Breast epithelium (tissue), 4 donors: ENCODE measurements at regions not wholly inside any gene's neighbourhood (a gene's known extent, or its start where the extent isn't known, plus 50 kb on each side); places are given as distances from the start of the nearest gene placed in this dataset.

ENCODE experiments used
- DNase-seq, 2 donors: peaks; one replicate each; pipeline ENCODE4 v3.0.0-alpha.2; 2019; ENCODE audit warnings: low spot score in 2 of 2
- H3K27ac ChIP-seq, 2 donors: fragments of 200-600 bp; sonication (generic) in 1 of 2; one replicate each; pipeline ENCODE4 v1.5.1; 2016 to 2019; ENCODE audit warnings: mild to moderate bottlenecking in 1 of 2
- H3K27me3 ChIP-seq, 2 donors: fragments of 200-600 bp; sonication (generic) in 1 of 2; one replicate each; pipeline versions ENCODE4 v1.5.1 to v1.6.0; 2017 to 2019; ENCODE audit warnings: control low read depth in 1 of 2, mild to moderate bottlenecking in 1 of 2
- H3K36me3 ChIP-seq: fragments of 200-600 bp; one replicate; pipeline ENCODE4 v1.5.1; 2019
- H3K4me1 ChIP-seq, 2 donors: fragments of 200-600 bp; sonication (generic); one replicate each; pipeline ENCODE4 v1.5.1; 2016 to 2019; ENCODE audit warnings: control low read depth in 1 of 2
- H3K4me3 ChIP-seq, 3 donors: fragments of 200-600 bp; sonication (generic); 1 replicate in 2 of 3; 2 replicates in 1 of 3; pipeline ENCODE4 v1.5.1; 2016 to 2019; ENCODE audit warnings: mild to moderate bottlenecking in 3 of 3, moderate library complexity in 2 of 3
- H3K9me3 ChIP-seq, 2 donors: fragments of 200-600 bp; sonication (generic) in 1 of 2; one replicate each; pipeline ENCODE4 v1.5.1; 2016 to 2019; ENCODE audit warnings: control low read depth in 1 of 2
- CTCF ChIP-seq, 3 donors: fragments of 450-650 bp; IDR thresholded peaks; one replicate each; pipeline ENCODE4 v1.5.1; 2016 to 2017; ENCODE audit warnings: antibody characterized with exemption in 3 of 3, mild to moderate bottlenecking in 3 of 3, moderate library complexity in 3 of 3
- POLR2A ChIP-seq: fragments of 450-650 bp; IDR thresholded peaks from one replicate; pipeline ENCODE4 v1.6.1; 2016; ENCODE audit warnings: antibody characterized with exemption, mild to moderate bottlenecking, moderate library complexity
- POLR2AphosphoS5 ChIP-seq, 3 donors: sonication (generic); formaldehyde crosslinking; IDR thresholded peaks; one replicate each; pipeline ENCODE4 v1.6.1; 2017; ENCODE audit warnings: antibody characterized with exemption in 3 of 3
- intact Hi-C: fragments of 100-400 bp; cut with DNase I; formaldehyde crosslinking; loops from one replicate; pipeline ENCODE4 v1.15.1; 2023; ENCODE audit warnings: low total_unique reads

DNA sequence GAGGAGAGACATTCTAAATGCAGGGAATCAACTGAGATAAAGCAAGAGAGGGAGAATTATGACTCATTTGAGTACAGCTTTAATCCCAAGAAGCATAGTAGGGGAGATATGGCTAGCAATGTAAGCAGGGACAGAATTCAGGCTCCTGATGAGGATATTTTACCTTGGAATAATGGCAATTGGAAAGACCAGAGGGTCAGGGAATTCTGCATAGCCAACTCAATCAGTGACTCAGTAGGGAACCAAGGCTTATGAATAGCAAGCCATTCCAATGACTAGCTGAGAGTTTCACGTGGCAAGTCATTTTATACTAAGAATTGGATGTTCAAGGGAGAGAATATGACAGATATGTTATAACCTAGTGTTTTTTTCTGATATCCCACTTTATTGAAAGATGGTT is 563.8 kb upstream of the NETO1 start:
- no peaks in the 10 kb centered on the region for H3K36me3 ChIP-seq
- no peaks in the 10 kb centered on the region for H3K9me3 ChIP-seq
- no peaks in the 10 kb centered on the region for H3K27me3 ChIP-seq
- no peak for DNase-seq
- intact Hi-C loops: no loop called here
- H3K27ac ChIP-seq: no peak overlapping the region
- TF ChIP-seq POLR2A (no peak), POLR2AphosphoS5 (IDR thresholded peaks at IDR 0.05) (no peak), CTCF (IDR thresholded peaks at IDR 0.05) (no peak)
- H3K4me1 ChIP-seq: no peaks in the 10 kb centered on the region
- no peak overlapping the region for H3K4me3 ChIP-seq

DNA sequence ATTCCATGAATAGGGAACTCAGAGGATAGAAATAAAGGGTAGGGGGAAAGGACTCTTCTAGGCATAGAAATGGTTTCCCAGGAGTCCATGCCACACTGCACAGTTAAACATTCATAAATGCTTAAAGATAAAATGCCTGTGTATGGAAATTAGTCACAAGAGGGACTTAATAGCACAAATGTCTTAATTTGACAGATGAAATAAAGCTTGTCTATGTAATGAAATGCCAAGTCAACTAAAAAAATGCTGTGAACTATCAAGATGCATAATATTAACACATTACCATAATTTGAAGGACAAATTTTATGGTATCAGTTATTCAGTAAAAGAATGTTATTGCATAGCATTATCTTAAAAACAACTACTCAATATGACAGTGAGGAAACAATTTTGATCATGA is 553.2 kb upstream of the NETO1 start:
- Histone ChIP-seq H3K4me3 (no peak overlapping the region), H3K36me3 (no peaks in the 10 kb centered on the region), H3K4me1 (no peaks in the 10 kb centered on the region), H3K27ac (no peak overlapping the region), H3K27me3 (no peaks in the 10 kb centered on the region), H3K9me3 (peaks cover 0 to 11% of the 10 kb centered on the region in 2 donors)
- DNase-seq: no peak
- intact Hi-C loops: no loop called here
- TF ChIP-seq CTCF (IDR thresholded peaks at IDR 0.05) (no peak), POLR2AphosphoS5 (IDR thresholded peaks at IDR 0.05) (no peak), POLR2A (no peak)

DNA sequence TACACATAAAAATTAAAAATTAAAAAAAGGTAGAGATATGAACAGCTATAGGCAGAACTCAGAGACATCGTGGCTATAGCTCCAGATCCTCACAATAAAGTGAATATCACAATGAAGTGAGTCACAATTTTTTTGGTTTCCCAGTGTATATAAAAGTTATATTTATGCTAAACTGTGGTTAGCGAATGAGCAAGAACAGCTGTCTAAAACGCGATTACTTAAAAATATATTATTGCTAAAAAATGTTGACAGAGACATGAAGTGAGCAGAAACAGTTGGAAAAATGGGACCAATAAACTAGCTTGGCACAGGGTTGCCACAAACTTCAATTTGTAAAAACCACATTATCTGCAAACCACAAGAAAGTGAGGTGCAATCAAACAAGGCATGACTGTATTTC is 551.7 kb upstream of the NETO1 start:
- H3K36me3 ChIP-seq: no peaks in the 10 kb centered on the region
- DNase-seq: no peak
- no peak overlapping the region for H3K4me3 ChIP-seq
- TF ChIP-seq POLR2A (no peak), CTCF (IDR thresholded peaks at IDR 0.05) (no peak), POLR2AphosphoS5 (IDR thresholded peaks at IDR 0.05) (no peak)
- no peaks in the 10 kb centered on the region for H3K4me1 ChIP-seq
- peaks cover 0 to 11% of the 10 kb centered on the region in 2 donors for H3K9me3 ChIP-seq
- intact Hi-C loops: no loop called here
- no peak overlapping the region for H3K27ac ChIP-seq
- H3K27me3 ChIP-seq: no peaks in the 10 kb centered on the region

GRCh38 chr18:73414598-73414997 is 546.8 kb upstream of the NETO1 start:
- TF ChIP-seq CTCF (IDR thresholded peaks at IDR 0.05) (no peak), POLR2AphosphoS5 (IDR thresholded peaks at IDR 0.05) (no peak), POLR2A (no peak)
- peaks cover 0 to 11% of the 10 kb centered on the region in 2 donors for H3K9me3 ChIP-seq
- intact Hi-C loops: no loop called here
- H3K4me1 ChIP-seq: no peaks in the 10 kb centered on the region
- H3K4me3 ChIP-seq: no peak overlapping the region
- H3K27me3 ChIP-seq: no peaks in the 10 kb centered on the region
- H3K36me3 ChIP-seq: no peaks in the 10 kb centered on the region
- no peak overlapping the region for H3K27ac ChIP-seq
- DNase-seq: no peak

- no peak for TF ChIP-seq POLR2AphosphoS5 (IDR thresholded peaks at IDR 0.05)
- TF ChIP-seq POLR2A: no peak
- TF ChIP-seq CTCF (IDR thresholded peaks at IDR 0.05): no peak
- Histone ChIP-seq H3K36me3 (no peaks in the 10 kb centered on the region), H3K4me1 (no peaks in the 10 kb centered on the region), H3K9me3 (peaks cover 0 to 11% of the 10 kb centered on the region in 2 donors), H3K27ac (no peak overlapping the region), H3K27me3 (no peaks in the 10 kb centered on the region), H3K4me3 (no peak overlapping the region)
- intact Hi-C loops: no loop called here
- no peak for DNase-seq
These were observed 546.3 kb upstream of the NETO1 start for GRCh38 chr18:73414069-73414468.
